H9 (cell line): ENCODE measurements at regions not wholly inside any gene's neighbourhood (a gene's known extent, or its start where the extent isn't known, plus 50 kb on each side); places are given as distances from the start of the nearest gene placed in this dataset.

ENCODE experiments used
- DNase-seq: peaks from one replicate; pipeline ENCODE4 v3.0.0-alpha.2; 2017
- H2AFZ ChIP-seq: one replicate; pipeline ENCODE4 v1.6.1; 2013; ENCODE audit warnings: mild to moderate bottlenecking, low read length, control low read depth, moderate library complexity
- H2AK5ac ChIP-seq: 2 replicates; pipeline ENCODE4 v1.6.1; 2013; ENCODE audit warnings: low read length, control low read depth, mixed read lengths; ENCODE audit not compliant: insufficient read length
- H2BK120ac ChIP-seq: one replicate; pipeline ENCODE4 v1.6.1; 2013; ENCODE audit warnings: low read depth, mild to moderate bottlenecking, low read length, control low read depth, inconsistent platforms; ENCODE audit not compliant: poor library complexity, severe bottlenecking
- H2BK12ac ChIP-seq: 2 replicates; pipeline ENCODE4 v1.6.1; 2013; ENCODE audit warnings: low read length, control low read depth, mixed read lengths, low read depth; ENCODE audit not compliant: insufficient read length
- H2BK15ac ChIP-seq: 2 replicates; pipeline ENCODE4 v1.6.1; 2013; ENCODE audit warnings: low read depth, low read length, control low read depth
- H2BK20ac ChIP-seq: one replicate; pipeline ENCODE4 v1.6.1; 2013; ENCODE audit warnings: low read depth, mild to moderate bottlenecking, low read length, control low read depth, inconsistent platforms; ENCODE audit not compliant: poor library complexity, severe bottlenecking
- H2BK5ac ChIP-seq: 2 replicates; pipeline ENCODE4 v1.6.1; 2013; ENCODE audit warnings: low read length, control low read depth, mixed read lengths; ENCODE audit not compliant: insufficient read length
- H3K14ac ChIP-seq: 2 replicates; pipeline ENCODE4 v1.6.1; 2013; ENCODE audit warnings: low read length, control low read depth; ENCODE audit not compliant: insufficient read depth
- H3K18ac ChIP-seq: 2 replicates; pipeline ENCODE4 v1.6.1; 2013; ENCODE audit warnings: low read depth, mild to moderate bottlenecking, mixed read lengths, low read length, control low read depth; ENCODE audit not compliant: insufficient read length
- H3K23ac ChIP-seq: 2 replicates; pipeline ENCODE4 v1.6.1; 2013; ENCODE audit warnings: low read length, control low read depth, mixed read lengths, low read depth; ENCODE audit not compliant: insufficient read length
- H3K23me2 ChIP-seq: 2 replicates; pipeline ENCODE4 v1.6.1; 2013; ENCODE audit warnings: low read depth, mild to moderate bottlenecking, mixed read lengths, low read length, control low read depth; ENCODE audit not compliant: insufficient read length, poor library complexity, severe bottlenecking
- H3K27ac ChIP-seq: 2 replicates; pipeline ENCODE4 v1.5.1; 2013; ENCODE audit warnings: low read length, control low read depth, mixed read lengths, low read depth; ENCODE audit not compliant: insufficient read length
- H3K27me3 ChIP-seq: 2 replicates; pipeline ENCODE4 v1.6.1; 2013; ENCODE audit warnings: low read length, control low read depth, inconsistent platforms; ENCODE audit not compliant: insufficient read depth
- H3K4ac ChIP-seq: 2 replicates; pipeline ENCODE4 v1.6.1; 2013; ENCODE audit warnings: low read depth, mild to moderate bottlenecking, control low read depth, inconsistent platforms, low read length, moderate library complexity
- H3K4me1 ChIP-seq: 2 replicates; pipeline ENCODE4 v1.6.1; 2013; ENCODE audit warnings: low read length, control low read depth, inconsistent platforms; ENCODE audit not compliant: insufficient read depth
- H3K4me2 ChIP-seq: 2 replicates; pipeline ENCODE4 v1.6.1; 2013; ENCODE audit warnings: low read length, control low read depth, mixed read lengths; ENCODE audit not compliant: insufficient read length, insufficient read depth
- H3K56ac ChIP-seq: 2 replicates; pipeline ENCODE4 v1.6.1; 2013; ENCODE audit warnings: low read depth, mild to moderate bottlenecking, mixed read lengths, low read length, control low read depth; ENCODE audit not compliant: insufficient read length
- H3K79me1 ChIP-seq: 2 replicates; pipeline ENCODE4 v1.6.1; 2013; ENCODE audit warnings: low read depth, mild to moderate bottlenecking, moderate library complexity, low read length, control low read depth, inconsistent platforms; ENCODE audit not compliant: insufficient read depth, poor library complexity, severe bottlenecking
- H3K79me2 ChIP-seq: 2 replicates; pipeline ENCODE4 v1.6.1; 2013; ENCODE audit warnings: low read length, control low read depth, inconsistent platforms; ENCODE audit not compliant: insufficient read depth
- H3K9ac ChIP-seq: 2 replicates; pipeline ENCODE4 v1.6.1; 2013; ENCODE audit warnings: low read length, control low read depth, mixed read lengths; ENCODE audit not compliant: insufficient read length; ENCODE audit errors: extremely low read depth
- H3K9me3 ChIP-seq: one replicate; pipeline ENCODE4 v1.6.1; 2013; ENCODE audit warnings: low read depth, low read length, inconsistent platforms; ENCODE audit not compliant: control insufficient read depth
- H3T11ph ChIP-seq: one replicate; pipeline ENCODE4 v1.6.1; 2013; ENCODE audit warnings: mild to moderate bottlenecking, low read length, control low read depth, inconsistent platforms
- H4K20me1 ChIP-seq: one replicate; pipeline ENCODE4 v1.6.1; 2013; ENCODE audit not compliant: control insufficient read depth, insufficient read length, insufficient read depth
- H4K5ac ChIP-seq: 2 replicates; pipeline ENCODE4 v1.6.1; 2013; ENCODE audit warnings: low read depth, mild to moderate bottlenecking, mixed read lengths, low read length, control low read depth; ENCODE audit not compliant: insufficient read length
- H4K8ac ChIP-seq: replicated peaks from 2 replicates; pipeline ENCODE4 v1.6.1; 2013; ENCODE audit warnings: low read length, control low read depth, mixed read lengths, low read depth; ENCODE audit not compliant: insufficient read length
- H4K91ac ChIP-seq: 2 replicates; pipeline ENCODE4 v1.6.1; 2013; ENCODE audit warnings: low read depth, mild to moderate bottlenecking, moderate library complexity, mixed read lengths, low read length, control low read depth; ENCODE audit not compliant: insufficient read length
- H3K27ac Mint-ChIP-seq, 3 experiments: 2 replicates in 2 of 3; 3 replicates in 1 of 3; pipeline ENCODE4 v1.8.0; 2020 to 2021; ENCODE audit warnings: mixed read lengths in 3 of 3, mild to moderate bottlenecking in 1 of 3, moderate library complexity in 1 of 3
- H3K27me3 Mint-ChIP-seq: 2 replicates; pipeline ENCODE4 v1.8.0; 2021; ENCODE audit warnings: low read depth, mild to moderate bottlenecking, moderate library complexity, mixed read lengths
- H3K36me3 Mint-ChIP-seq, 3 experiments: 2 replicates in 2 of 3; 3 replicates in 1 of 3; pipeline ENCODE4 v1.8.0; 2020 to 2021; ENCODE audit warnings: low read depth in 3 of 3, mixed read lengths in 3 of 3; ENCODE audit not compliant: insufficient read depth in 1 of 3
- H3K4me1 Mint-ChIP-seq, 2 experiments: 2 replicates each; pipeline ENCODE4 v1.8.0; 2020; ENCODE audit warnings: mixed read lengths in 2 of 2
- H3K4me3 Mint-ChIP-seq, 2 experiments: 2 replicates in 1 of 2; 3 replicates in 1 of 2; pipeline ENCODE4 v1.8.0; 2020 to 2021; ENCODE audit warnings: mild to moderate bottlenecking in 2 of 2, mixed read lengths in 2 of 2, moderate library complexity in 1 of 2
- H3K9me3 Mint-ChIP-seq, 2 experiments: 2 replicates in 1 of 2; 3 replicates in 1 of 2; pipeline ENCODE4 v1.8.0; 2020; ENCODE audit warnings: mild to moderate bottlenecking in 2 of 2, mixed read lengths in 2 of 2, moderate library complexity in 1 of 2
- CTCF ChIP-seq: fragments of 200-600 bp; sonication (generic); conservative IDR thresholded peaks from 3 replicates; pipeline ENCODE4 v1.8.0; 2021; ENCODE audit warnings: antibody characterized with exemption, mild to moderate bottlenecking
- WGBS: extraction: QIAGEN DNeasy Blood & Tissue Kit; methylation state at CpG from one replicate; pipeline ENCODE4 v1.1.7; 2013; ENCODE audit warnings: missing lambda C conversion rate, low lambda C conversion rate, mixed read lengths; ENCODE audit not compliant: insufficient read length; ENCODE audit errors: extremely low coverage; 5-methylcytosine and 5-hydroxymethylcytosine counted together

- Mint-ChIP-seq H3K9me3 (peaks cover 0 to 7% of the 10 kb centered on the region in 2 experiments; a peak in 3 of 5 replicates), H3K27me3 (peaks cover 26% of the 10 kb centered on the region), H3K4me3 (no peak overlapping the region), H3K4me1 (peaks cover 19 to 23% of the 10 kb centered on the region in 2 experiments), H3K27ac (no peak overlapping the region), H3K36me3 (no peaks in the 10 kb centered on the region; a peak in 1 of 7 replicates)
- Histone ChIP-seq H3K9ac (no peak overlapping the region), H2BK15ac (no peak overlapping the region), H3K23me2 (no peaks in the 10 kb centered on the region), H2AFZ (no peak overlapping the region), H4K8ac (no peak overlapping the region), H4K91ac (no peak overlapping the region), H2BK20ac (no peak overlapping the region), H3K4me1 (peaks cover 5% of the 10 kb centered on the region; the same call in 1 of the 2 replicates), H3K56ac (no peak overlapping the region), H3K23ac (no peak overlapping the region), H2AK5ac (no peak overlapping the region), H2BK5ac (no peak overlapping the region), H3K9me3 (no peaks in the 10 kb centered on the region), H4K20me1 (no peaks in the 10 kb centered on the region), H3T11ph (no peak overlapping the region), H3K4ac (no peak overlapping the region), H3K27me3 (no peaks in the 10 kb centered on the region), H3K18ac (no peak overlapping the region), H2BK12ac (no peak overlapping the region), H3K79me2 (no peaks in the 10 kb centered on the region), H4K5ac (no peak overlapping the region), H3K4me2 (no peak overlapping the region), H2BK120ac (no peak overlapping the region), H3K27ac (no peak overlapping the region), H3K79me1 (no peaks in the 10 kb centered on the region), H3K14ac (no peak overlapping the region)
- no peak for DNase-seq
- WGBS, result no CpG with 5 or more reads among the region's 4 CpGs
- TF ChIP-seq CTCF, result no peak
These were observed 343.1 kb downstream of the NPHP4 start for GRCh38 chr1:5649166-5649551.
